ENCODE measurements at regions not wholly inside any gene's neighbourhood (a gene's known extent, or its start where the extent isn't known, plus 50 kb on each side); places are given as distances from the start of the nearest gene placed in this dataset.

DNA sequence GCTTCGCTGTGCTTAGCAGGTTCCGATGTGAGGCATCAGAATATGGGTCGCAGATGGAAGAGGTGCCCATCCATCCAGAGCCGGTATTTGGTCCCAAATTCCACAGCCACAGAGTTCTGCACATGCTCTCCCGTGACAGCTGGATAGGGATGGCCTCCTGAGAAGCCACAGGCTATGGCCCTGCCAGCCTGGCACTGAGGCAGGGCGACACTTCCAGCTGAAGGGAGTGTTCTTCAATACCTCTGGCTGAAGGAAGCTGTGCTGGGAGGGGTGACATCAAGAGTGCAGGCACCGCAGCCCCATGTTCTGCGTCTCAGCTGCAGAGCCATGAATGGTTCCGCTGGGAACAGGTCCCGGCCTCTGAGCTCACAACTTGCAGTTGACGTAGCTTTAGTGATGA is 83.4 kb upstream of the SIMC1 start:
- no peak for ATAC-seq
- TF ChIP-seq, protein P1, sequence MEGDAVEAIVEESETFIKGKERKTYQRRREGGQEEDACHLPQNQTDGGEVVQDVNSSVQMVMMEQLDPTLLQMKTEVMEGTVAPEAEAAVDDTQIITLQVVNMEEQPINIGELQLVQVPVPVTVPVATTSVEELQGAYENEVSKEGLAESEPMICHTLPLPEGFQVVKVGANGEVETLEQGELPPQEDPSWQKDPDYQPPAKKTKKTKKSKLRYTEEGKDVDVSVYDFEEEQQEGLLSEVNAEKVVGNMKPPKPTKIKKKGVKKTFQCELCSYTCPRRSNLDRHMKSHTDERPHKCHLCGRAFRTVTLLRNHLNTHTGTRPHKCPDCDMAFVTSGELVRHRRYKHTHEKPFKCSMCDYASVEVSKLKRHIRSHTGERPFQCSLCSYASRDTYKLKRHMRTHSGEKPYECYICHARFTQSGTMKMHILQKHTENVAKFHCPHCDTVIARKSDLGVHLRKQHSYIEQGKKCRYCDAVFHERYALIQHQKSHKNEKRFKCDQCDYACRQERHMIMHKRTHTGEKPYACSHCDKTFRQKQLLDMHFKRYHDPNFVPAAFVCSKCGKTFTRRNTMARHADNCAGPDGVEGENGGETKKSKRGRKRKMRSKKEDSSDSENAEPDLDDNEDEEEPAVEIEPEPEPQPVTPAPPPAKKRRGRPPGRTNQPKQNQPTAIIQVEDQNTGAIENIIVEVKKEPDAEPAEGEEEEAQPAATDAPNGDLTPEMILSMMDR (IDR thresholded peaks at IDR 0.05) = no peak

DNA sequence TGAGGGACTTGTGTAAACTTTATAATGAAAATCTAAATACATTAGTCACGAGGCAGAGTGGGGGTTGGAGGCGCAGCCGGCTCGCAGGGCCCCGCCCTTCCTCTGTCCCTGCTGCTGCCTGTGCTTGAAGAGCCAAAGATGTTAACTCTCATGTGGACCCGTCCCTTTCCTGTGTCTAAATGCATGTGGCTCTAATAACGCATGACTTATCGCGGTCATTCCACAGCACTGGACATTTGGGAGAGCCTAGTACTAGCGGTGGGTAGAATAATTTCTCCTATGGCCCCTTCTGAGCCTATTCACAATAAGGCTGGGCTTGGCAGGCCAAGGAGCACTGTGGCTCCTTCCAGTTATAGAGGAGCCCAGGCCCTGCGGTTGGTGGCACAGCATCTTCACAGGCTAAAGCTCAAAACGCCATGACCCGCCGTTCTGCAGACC is 82.3 kb upstream of the SIMC1 start:
- DNase-seq = no peak
- H3K36me3 ChIP-seq = no peaks in the 10 kb centered on the region
- H3K27me3 ChIP-seq = no peaks in the 10 kb centered on the region
- TF ChIP-seq, protein P1 (IDR thresholded peaks at IDR 0.05) = no peak
- intact Hi-C loops (cut with DNase I) = no loop called here
- no peak overlapping the region for H3K4me3 ChIP-seq
- peak overlapping the region in 1 of 2 donors; percentile 13 for H3K27ac ChIP-seq
- H3K9me3 ChIP-seq = no peaks in the 10 kb centered on the region
- ATAC-seq = no peak
- H3K4me1 ChIP-seq = no peaks in the 10 kb centered on the region

More for the DNA sequence above, 83.4 kb upstream of the SIMC1 start:
- DNase-seq = no peak
- no peaks in the 10 kb centered on the region for H3K9me3 ChIP-seq
- no peak overlapping the region for H3K4me3 ChIP-seq
- no peaks in the 10 kb centered on the region for H3K36me3 ChIP-seq
- intact Hi-C loops (cut with DNase I) = no loop called here
- no peak overlapping the region for H3K27ac ChIP-seq
- H3K27me3 ChIP-seq = no peaks in the 10 kb centered on the region
- H3K4me1 ChIP-seq = no peaks in the 10 kb centered on the region

DNA sequence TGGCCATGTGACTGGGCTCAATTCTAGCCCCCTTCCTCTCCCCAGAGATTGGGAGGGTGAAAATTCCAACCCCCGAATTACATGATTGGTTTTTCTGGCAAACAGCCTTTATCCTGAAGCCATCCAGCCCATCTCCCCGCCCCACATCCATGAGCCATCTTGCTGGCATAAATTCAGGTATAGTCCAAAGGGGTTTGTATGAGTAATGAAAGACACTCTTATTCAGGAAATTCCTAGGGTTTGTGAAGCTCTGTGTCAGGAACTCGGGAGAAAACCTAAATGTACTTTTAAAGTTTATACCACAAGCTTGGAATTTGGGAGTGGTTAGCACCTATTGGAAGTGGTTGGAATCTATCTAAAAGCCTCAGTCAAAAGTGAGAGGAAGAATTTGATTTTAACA is 80.6 kb upstream of the SIMC1 start:
- no peaks in the 10 kb centered on the region for H3K27me3 ChIP-seq
- no peak overlapping the region for H3K27ac ChIP-seq
- no peak overlapping the region for H3K4me3 ChIP-seq
- TF ChIP-seq, protein P1 (IDR thresholded peaks at IDR 0.05) = no peak
- H3K4me1 ChIP-seq = no peaks in the 10 kb centered on the region
- no peaks in the 10 kb centered on the region for H3K9me3 ChIP-seq
- H3K36me3 ChIP-seq = no peaks in the 10 kb centered on the region
- intact Hi-C loops (cut with DNase I) = no loop called here
- no peak for DNase-seq
- no peak for ATAC-seq

DNA sequence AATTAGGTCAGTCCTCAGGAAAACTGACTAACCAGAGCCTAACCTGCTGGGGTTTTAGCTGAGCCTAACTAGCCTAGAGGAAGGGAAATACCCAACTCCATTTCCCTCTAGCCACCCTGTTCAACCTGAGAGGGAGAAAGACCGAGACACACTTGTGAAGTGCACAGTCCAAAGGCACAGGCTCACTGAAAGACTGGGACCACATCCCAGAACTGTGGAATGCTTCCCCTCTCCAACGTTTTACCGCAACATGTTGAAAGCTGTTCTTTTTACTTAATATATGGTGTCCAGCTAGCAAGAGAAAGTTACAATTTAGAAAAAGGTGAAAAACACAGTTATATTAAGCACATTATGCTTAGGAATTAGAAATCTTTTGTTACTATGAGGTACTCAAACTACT is 76.8 kb upstream of the SIMC1 start:
- H3K27me3 ChIP-seq = peaks cover 3 to 11% of the 10 kb centered on the region in 2 donors
- intact Hi-C loops (cut with DNase I) = no loop called here
- no peaks in the 10 kb centered on the region for H3K36me3 ChIP-seq
- TF ChIP-seq, protein P1 (IDR thresholded peaks at IDR 0.05) = no peak
- no peak overlapping the region for H3K4me3 ChIP-seq
- H3K9me3 ChIP-seq = no peaks in the 10 kb centered on the region
- peak; percentile 29 for ATAC-seq
- H3K27ac ChIP-seq = no peak overlapping the region
- DNase-seq = no peak
- H3K4me1 ChIP-seq = no peaks in the 10 kb centered on the region

DNA sequence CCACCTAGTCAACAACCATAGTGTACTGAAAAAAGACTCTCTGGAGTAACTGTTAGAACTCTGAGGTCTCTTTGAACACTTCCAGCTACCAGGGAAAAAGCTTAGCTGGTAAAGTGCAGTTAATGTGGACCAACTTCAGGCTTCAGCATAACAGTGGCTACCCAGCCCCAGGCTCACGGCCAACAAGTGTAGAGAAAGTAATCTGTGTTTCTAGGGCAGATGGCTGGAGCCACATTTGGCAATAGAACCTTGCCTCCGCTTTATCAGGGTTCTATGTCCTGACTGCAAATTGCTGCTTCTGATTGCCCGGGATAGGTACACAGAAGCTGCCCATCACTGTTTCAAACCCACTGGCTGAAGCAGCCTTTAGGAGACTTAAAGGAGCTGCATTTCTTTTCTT is 76.0 kb upstream of the SIMC1 start:
- Histone ChIP-seq H3K4me1 (no peaks in the 10 kb centered on the region), H3K9me3 (no peaks in the 10 kb centered on the region), H3K4me3 (no peak overlapping the region), H3K27me3 (peaks cover 3 to 11% of the 10 kb centered on the region in 2 donors), H3K36me3 (no peaks in the 10 kb centered on the region), H3K27ac (no peak overlapping the region)
- DNase-seq = no peak
- intact Hi-C loops (cut with DNase I) = no loop called here
- TF ChIP-seq, protein P1 (IDR thresholded peaks at IDR 0.05) = no peak
- no peak for ATAC-seq
